ENCODE measurements at regions not wholly inside any gene's neighbourhood (a gene's known extent, or its start where the extent isn't known, plus 50 kb on each side); places are given as distances from the start of the nearest gene placed in this dataset.

DNA sequence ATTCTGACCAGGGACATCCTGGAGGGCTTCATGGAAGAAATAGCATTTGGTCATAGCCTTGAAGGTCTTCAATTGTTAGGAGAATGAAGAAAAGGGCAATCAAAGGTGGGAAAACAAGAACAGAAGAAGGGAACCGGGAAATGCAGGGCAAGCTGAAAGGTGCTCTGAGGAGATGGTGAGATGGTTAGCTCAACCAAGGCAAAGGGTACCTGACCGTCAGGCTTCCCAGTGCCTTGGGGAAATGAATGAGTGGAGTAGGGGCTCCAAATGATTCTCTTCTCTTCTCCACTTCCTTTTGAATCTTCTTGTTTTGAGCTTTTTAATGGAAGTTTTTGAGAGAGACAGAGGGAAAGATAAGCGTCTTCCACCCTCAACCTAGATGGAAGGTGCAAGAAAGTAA lies 155.6 kb upstream of the PWP1 start:
- intact Hi-C loops (cut with micrococcal nuclease) (no loop called here), dilution Hi-C loops (cut with MboI; ENCODE audit: extremely low pct_ligation_motif_present, low sequenced_read_pairs) (no loop called here)
- H3K9me1 ChIP-seq (replicated peaks; ENCODE audit: control insufficient read depth, extremely low read depth, insufficient read depth, low read length) = no peaks in the 10 kb centered on the region
- H3K4me2 ChIP-seq (ENCODE audit: insufficient read depth, low read length) = no peak overlapping the region
- no peaks in the 10 kb centered on the region for H3K36me3 ChIP-seq (ENCODE audit: control insufficient read depth in 2 of 2, extremely low read depth in 1 of 2, insufficient read depth in 2 of 2, low read length in 2 of 2)
- H3K4me1 ChIP-seq (ENCODE audit: control insufficient read depth, extremely low read depth, insufficient read depth, low read length) = no peaks in the 10 kb centered on the region
- H3K27me3 ChIP-seq (ENCODE audit: control insufficient read depth in 2 of 2, insufficient read depth in 2 of 2, low read length in 2 of 2) = no peaks in the 10 kb centered on the region
- no TSS peak for BruUV-seq (replicated peaks)
- POLR2A ChIA-PET = no interaction called here
- no peak overlapping the region for H3K4me3 ChIP-seq (replicated peaks in 1 of 3; ENCODE audit: insufficient read depth in 1 of 3, low read depth in 1 of 3, low read length in 3 of 3)
- no peaks in the 10 kb centered on the region for H3K79me2 ChIP-seq (ENCODE audit: control insufficient read depth, insufficient read depth, low read length)
- CTCF ChIA-PET = no interaction called here
- no peaks in the 10 kb centered on the region for H4K20me1 ChIP-seq (replicated peaks; ENCODE audit: control insufficient read depth, extremely low read depth, insufficient read depth, low read length)
- no peak overlapping the region for H3K9ac ChIP-seq (replicated peaks; ENCODE audit: extremely low read depth, insufficient read depth, low read length)
- no peaks in the 10 kb centered on the region for H3K9me3 ChIP-seq (replicated peaks; ENCODE audit: control insufficient read depth, insufficient read depth, low read length)
- no peak overlapping the region for H2AFZ ChIP-seq (ENCODE audit: low read depth, low read length)
- DNase-seq (ENCODE audit: low read depth, low spot score) (no peak), FAIRE-seq (no peak)
- no peak overlapping the region for H3K27ac ChIP-seq (ENCODE audit: insufficient read depth, low read depth, low read length)
- no peak for TF ChIP-seq POLR2AphosphoS5 (IDR thresholded peaks at IDR 0.05; ENCODE audit: insufficient read depth, low read depth, low read length)
- no peak for TF ChIP-seq GATA2 (IDR thresholded peaks at IDR 0.05; ENCODE audit: insufficient read depth, insufficient read length, low read depth, low read length)
- TF ChIP-seq EZH2 (IDR thresholded peaks at IDR 0.05; ENCODE audit: borderline replicate concordance, low read depth, low read length, severe bottlenecking) = no peak
- TF ChIP-seq MYC (IDR thresholded peaks at IDR 0.05; ENCODE audit: low read depth, low read length) = no peak
- TF ChIP-seq FOS (IDR thresholded peaks at IDR 0.05; ENCODE audit: borderline replicate concordance, insufficient read depth, low read length) = no peak
- TF ChIP-seq JUN (IDR thresholded peaks at IDR 0.05; ENCODE audit: borderline replicate concordance, insufficient read depth, insufficient read length, low read depth) = no peak
- TF ChIP-seq, protein P1, sequence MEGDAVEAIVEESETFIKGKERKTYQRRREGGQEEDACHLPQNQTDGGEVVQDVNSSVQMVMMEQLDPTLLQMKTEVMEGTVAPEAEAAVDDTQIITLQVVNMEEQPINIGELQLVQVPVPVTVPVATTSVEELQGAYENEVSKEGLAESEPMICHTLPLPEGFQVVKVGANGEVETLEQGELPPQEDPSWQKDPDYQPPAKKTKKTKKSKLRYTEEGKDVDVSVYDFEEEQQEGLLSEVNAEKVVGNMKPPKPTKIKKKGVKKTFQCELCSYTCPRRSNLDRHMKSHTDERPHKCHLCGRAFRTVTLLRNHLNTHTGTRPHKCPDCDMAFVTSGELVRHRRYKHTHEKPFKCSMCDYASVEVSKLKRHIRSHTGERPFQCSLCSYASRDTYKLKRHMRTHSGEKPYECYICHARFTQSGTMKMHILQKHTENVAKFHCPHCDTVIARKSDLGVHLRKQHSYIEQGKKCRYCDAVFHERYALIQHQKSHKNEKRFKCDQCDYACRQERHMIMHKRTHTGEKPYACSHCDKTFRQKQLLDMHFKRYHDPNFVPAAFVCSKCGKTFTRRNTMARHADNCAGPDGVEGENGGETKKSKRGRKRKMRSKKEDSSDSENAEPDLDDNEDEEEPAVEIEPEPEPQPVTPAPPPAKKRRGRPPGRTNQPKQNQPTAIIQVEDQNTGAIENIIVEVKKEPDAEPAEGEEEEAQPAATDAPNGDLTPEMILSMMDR (IDR thresholded peaks at IDR 0.05; ENCODE audit: extremely low read depth in 1 of 2, insufficient read depth in 1 of 2, low read depth in 1 of 2, low read length in 2 of 2) = no peak
- no peak for TF ChIP-seq POLR2A (IDR thresholded peaks at IDR 0.05; ENCODE audit: low read depth, low read length)
- TF ChIP-seq, protein P2, sequence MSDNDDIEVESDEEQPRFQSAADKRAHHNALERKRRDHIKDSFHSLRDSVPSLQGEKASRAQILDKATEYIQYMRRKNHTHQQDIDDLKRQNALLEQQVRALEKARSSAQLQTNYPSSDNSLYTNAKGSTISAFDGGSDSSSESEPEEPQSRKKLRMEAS (IDR thresholded peaks at IDR 0.05; ENCODE audit: insufficient read depth, insufficient read length) = no peak
